Loucy (cell line): ENCODE measurements at regions not wholly inside any gene's neighbourhood (a gene's known extent, or its start where the extent isn't known, plus 50 kb on each side); places are given as distances from the start of the nearest gene placed in this dataset.
"Not testable (repeated sequence)": the region's sequence is repeated elsewhere in the genome, so short reads cannot be mapped to it uniquely, and the experiment has no call there.

Source experiments
- H2AFZ ChIP-seq: fragments of 200-600 bp; sonication (generic); 2 replicates; pipeline ENCODE4 v1.6.0; 2016; ENCODE audit warnings: antibody characterized with exemption, mild to moderate bottlenecking, low read length, moderate library complexity
- H3F3A ChIP-seq: fragments of 200-600 bp; 2 replicates; pipeline ENCODE4 v1.6.0; 2016; ENCODE audit warnings: antibody characterized with exemption, low read depth, mild to moderate bottlenecking
- H3K27me3 ChIP-seq: fragments of 200-600 bp; sonication (generic); 2 replicates; pipeline ENCODE4 v1.6.1; 2014; ENCODE audit warnings: low read length, mild to moderate bottlenecking; ENCODE audit not compliant: insufficient read depth, poor library complexity, severe bottlenecking
- H3K36me3 ChIP-seq: fragments of 200-600 bp; sonication (generic); 2 replicates; pipeline ENCODE4 v1.6.1; 2016; ENCODE audit warnings: low read length; ENCODE audit not compliant: insufficient read depth
- H3K4me1 ChIP-seq: fragments of 200-600 bp; sonication (generic); 2 replicates; pipeline ENCODE4 v1.5.1; 2014; ENCODE audit warnings: low read length, mild to moderate bottlenecking; ENCODE audit not compliant: insufficient read depth, poor library complexity, severe bottlenecking
- H3K4me2 ChIP-seq: fragments of 200-600 bp; sonication (generic); 2 replicates; pipeline ENCODE4 v1.6.0; 2014; ENCODE audit warnings: antibody characterized with exemption, low read length, low read depth, mild to moderate bottlenecking; ENCODE audit not compliant: poor library complexity, severe bottlenecking
- H3K4me3 ChIP-seq: fragments of 200-600 bp; sonication (generic); 2 replicates; pipeline ENCODE4 v1.5.1; 2014; ENCODE audit warnings: low read length, mild to moderate bottlenecking, mixed read lengths; ENCODE audit not compliant: poor library complexity, severe bottlenecking
- H3K79me2 ChIP-seq: fragments of 200-600 bp; sonication (generic); 2 replicates; pipeline ENCODE4 v1.6.1; 2014; ENCODE audit warnings: low read length; ENCODE audit not compliant: insufficient read depth
- H3K9ac ChIP-seq: fragments of 200-600 bp; sonication (generic); 2 replicates; pipeline ENCODE4 v1.6.0; 2014; ENCODE audit warnings: mild to moderate bottlenecking, low read depth, low read length, moderate library complexity; ENCODE audit not compliant: poor library complexity, severe bottlenecking
- H3K9me2 ChIP-seq: fragments of 200-600 bp; sonication (generic); replicated peaks from 2 replicates; pipeline ENCODE4 v1.6.1; 2016; ENCODE audit warnings: low read depth, low read length, mixed read lengths
- H3K9me3 ChIP-seq: fragments of 200-600 bp; sonication (generic); 2 replicates; pipeline ENCODE4 v1.6.1; 2014; ENCODE audit warnings: mild to moderate bottlenecking, antibody characterized with exemption, low read length, low read depth; ENCODE audit not compliant: insufficient read depth
- H4K20me1 ChIP-seq: fragments of 200-600 bp; sonication (generic); 2 replicates; pipeline ENCODE4 v1.6.0; 2014; ENCODE audit warnings: antibody characterized with exemption, low read length, mild to moderate bottlenecking; ENCODE audit not compliant: insufficient read depth, poor library complexity, severe bottlenecking
- EZH2phosphoT487 ChIP-seq: fragments of 200-600 bp; IDR thresholded peaks from 2 replicates; pipeline ENCODE4 v1.6.1; 2018; ENCODE audit warnings: antibody characterized with exemption, mild to moderate bottlenecking, moderate library complexity, borderline replicate concordance
- TF ChIP-seq, protein P1 (sequence below): fragments of 200-600 bp; sonication (generic); conservative IDR thresholded peaks from 2 replicates; pipeline ENCODE4 v1.5.1; 2014; ENCODE audit warnings: mild to moderate bottlenecking, antibody characterized with exemption, low read length

DNA sequence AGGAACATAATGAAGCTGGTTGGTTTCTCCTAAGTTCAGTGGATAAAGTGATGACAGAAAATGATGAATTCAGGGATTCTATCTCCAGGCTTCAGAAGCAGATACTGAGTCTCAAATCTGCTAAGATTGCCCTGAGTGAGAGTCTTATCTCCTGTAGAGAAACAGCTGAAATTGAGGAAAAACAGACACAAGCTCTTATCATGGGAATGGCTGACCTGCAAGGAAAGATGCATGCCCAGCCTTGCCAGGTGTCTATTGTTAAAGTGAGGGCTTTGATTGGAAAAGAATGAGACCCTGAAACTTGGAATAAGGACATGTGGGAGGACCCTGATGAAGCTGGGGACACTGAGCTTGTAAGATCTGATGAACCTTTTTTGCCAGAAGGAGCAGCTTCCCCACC is 100.3 kb downstream of the DNAJB9 start:
- Histone ChIP-seq H3K4me2 (no peak overlapping the region), H3K36me3 (no peaks in the 10 kb centered on the region), H3F3A (no peaks in the 10 kb centered on the region), H3K9me3 (no peaks in the 10 kb centered on the region), H3K79me2 (no peaks in the 10 kb centered on the region), H3K9ac (no peak overlapping the region), H2AFZ (no peak overlapping the region), H4K20me1 (no peaks in the 10 kb centered on the region), H3K9me2 (no peaks in the 10 kb centered on the region), H3K27me3 (no peaks in the 10 kb centered on the region), H3K4me3 (no peak overlapping the region), H3K4me1 (no peaks in the 10 kb centered on the region)
- no peak for TF ChIP-seq EZH2phosphoT487
- TF ChIP-seq, protein P1, sequence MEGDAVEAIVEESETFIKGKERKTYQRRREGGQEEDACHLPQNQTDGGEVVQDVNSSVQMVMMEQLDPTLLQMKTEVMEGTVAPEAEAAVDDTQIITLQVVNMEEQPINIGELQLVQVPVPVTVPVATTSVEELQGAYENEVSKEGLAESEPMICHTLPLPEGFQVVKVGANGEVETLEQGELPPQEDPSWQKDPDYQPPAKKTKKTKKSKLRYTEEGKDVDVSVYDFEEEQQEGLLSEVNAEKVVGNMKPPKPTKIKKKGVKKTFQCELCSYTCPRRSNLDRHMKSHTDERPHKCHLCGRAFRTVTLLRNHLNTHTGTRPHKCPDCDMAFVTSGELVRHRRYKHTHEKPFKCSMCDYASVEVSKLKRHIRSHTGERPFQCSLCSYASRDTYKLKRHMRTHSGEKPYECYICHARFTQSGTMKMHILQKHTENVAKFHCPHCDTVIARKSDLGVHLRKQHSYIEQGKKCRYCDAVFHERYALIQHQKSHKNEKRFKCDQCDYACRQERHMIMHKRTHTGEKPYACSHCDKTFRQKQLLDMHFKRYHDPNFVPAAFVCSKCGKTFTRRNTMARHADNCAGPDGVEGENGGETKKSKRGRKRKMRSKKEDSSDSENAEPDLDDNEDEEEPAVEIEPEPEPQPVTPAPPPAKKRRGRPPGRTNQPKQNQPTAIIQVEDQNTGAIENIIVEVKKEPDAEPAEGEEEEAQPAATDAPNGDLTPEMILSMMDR, result no peak

DNA sequence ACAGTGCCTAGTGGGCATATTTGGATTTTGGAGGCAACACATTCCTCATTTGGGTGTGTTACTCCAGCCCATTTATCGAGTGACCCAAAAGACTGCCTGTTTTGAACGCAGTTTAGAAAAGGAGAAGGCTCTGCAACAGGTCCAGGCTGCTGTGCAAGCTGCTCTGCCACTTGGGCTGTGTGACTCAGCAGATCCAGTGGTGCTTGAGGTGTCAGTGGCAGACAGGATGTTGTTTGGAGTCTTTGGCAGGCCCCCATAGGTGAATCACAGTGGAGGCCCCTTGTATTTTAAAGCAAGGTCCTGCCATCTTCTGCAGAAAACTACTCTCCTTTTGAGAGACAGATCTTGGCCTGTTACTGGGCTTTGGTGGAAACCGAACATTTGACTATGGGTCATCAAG is 104.0 kb downstream of the DNAJB9 start:
- not testable (repeated sequence) for H3F3A ChIP-seq, H2AFZ ChIP-seq, H3K9me3 ChIP-seq, H4K20me1 ChIP-seq, H3K79me2 ChIP-seq, H3K4me3 ChIP-seq, H3K4me2 ChIP-seq, H3K9ac ChIP-seq, H3K9me2 ChIP-seq, H3K27me3 ChIP-seq, H3K4me1 ChIP-seq, H3K36me3 ChIP-seq

DNA sequence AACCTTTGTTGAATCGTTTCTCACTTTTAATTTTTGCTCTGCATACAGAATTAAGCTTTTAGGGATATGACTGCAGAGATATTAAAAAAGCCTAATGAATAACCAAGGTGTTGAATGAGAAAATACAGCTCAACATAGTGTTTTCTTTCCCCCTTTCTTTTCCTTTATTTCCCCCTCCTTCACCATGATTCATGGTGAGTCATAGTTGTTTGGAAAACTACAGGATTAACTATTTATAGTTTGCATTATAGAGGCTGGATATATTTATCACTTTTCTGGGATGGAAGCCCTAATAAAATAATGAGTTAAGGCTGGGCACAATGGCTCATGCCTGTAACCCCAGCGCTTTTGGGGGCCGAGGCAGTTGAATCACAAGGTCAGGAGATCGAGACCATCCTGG is 115.0 kb downstream of the DNAJB9 start:
- H3K4me1 ChIP-seq, result no peaks in the 10 kb centered on the region
- TF ChIP-seq, protein P1, result no peak
- TF ChIP-seq EZH2phosphoT487, result no peak
- no peak overlapping the region for H3K4me2 ChIP-seq
- no peaks in the 10 kb centered on the region for H3K27me3 ChIP-seq
- H3F3A ChIP-seq, result no peaks in the 10 kb centered on the region
- no peak overlapping the region for H3K4me3 ChIP-seq
- no peaks in the 10 kb centered on the region for H4K20me1 ChIP-seq
- no peaks in the 10 kb centered on the region for H3K79me2 ChIP-seq
- no peak overlapping the region for H2AFZ ChIP-seq
- H3K9me2 ChIP-seq, result no peaks in the 10 kb centered on the region
- H3K36me3 ChIP-seq, result no peaks in the 10 kb centered on the region
- no peak overlapping the region for H3K9ac ChIP-seq
- H3K9me3 ChIP-seq, result no peaks in the 10 kb centered on the region

DNA sequence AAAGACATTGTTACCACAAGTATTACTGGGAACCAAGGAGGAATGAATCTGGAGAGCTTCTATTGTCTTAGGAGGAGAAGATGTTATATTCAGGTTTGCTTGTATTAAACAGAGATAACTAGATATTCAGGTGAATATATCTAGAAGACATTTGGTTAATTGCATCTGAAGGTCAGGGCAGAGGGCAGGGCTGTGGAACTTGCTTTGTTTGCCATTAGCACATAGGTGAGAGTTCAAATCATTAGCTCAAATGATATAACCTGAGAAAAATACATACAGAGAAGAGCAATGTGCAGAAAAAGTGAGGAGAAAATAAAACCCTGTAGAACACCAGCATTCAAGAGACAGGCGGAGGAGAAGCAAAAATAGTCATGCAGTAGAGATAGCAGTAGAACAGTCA is 116.8 kb downstream of the DNAJB9 start:
- Histone ChIP-seq H3K9me2 (no peaks in the 10 kb centered on the region), H3F3A (no peaks in the 10 kb centered on the region), H3K4me2 (no peak overlapping the region), H3K9me3 (no peaks in the 10 kb centered on the region), H3K36me3 (no peaks in the 10 kb centered on the region), H4K20me1 (no peaks in the 10 kb centered on the region), H2AFZ (no peak overlapping the region), H3K9ac (no peak overlapping the region), H3K4me1 (no peaks in the 10 kb centered on the region), H3K79me2 (no peaks in the 10 kb centered on the region), H3K4me3 (no peak overlapping the region), H3K27me3 (no peaks in the 10 kb centered on the region)
- TF ChIP-seq, protein P1, result no peak
- no peak for TF ChIP-seq EZH2phosphoT487
